ENCODE measurements at regions not wholly inside any gene's neighbourhood (a gene's known extent, or its start where the extent isn't known, plus 50 kb on each side); places are given as distances from the start of the nearest gene placed in this dataset.

DNA sequence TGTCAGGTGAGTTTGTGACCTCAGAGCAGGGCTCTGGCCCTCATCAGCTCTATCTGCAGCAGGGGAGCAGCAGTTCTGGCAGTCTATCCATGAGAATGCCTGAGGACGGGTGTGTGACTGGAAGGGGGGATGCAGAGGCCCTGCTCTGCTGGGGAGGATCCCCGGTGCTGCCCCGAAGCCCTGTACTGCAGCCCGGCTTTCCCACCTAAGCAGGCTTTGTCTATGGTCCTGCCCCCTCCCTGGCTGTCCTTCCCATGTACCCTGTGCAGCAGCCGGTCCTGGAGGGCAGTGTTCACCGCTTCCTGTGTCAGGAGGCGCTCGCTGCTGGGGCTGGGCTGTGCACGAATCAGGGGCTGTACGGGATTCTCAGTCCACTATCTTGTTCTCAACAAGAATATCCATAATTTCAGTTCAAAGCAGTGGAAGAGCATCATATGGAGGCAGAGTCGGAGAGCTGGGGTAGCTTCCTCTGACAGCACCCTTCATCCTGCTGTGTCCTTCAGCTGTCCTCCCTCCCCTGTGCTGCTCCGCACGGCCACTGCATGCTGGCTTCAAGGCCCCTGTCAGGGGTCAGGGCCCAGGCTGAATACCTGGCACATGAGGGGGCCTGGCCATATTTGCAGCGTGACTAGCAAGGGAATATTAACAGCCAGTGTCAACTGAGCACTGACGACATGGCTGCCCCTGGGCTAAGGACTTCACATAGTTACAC lies 125.2 kb downstream of the CTTN start:
- Histone ChIP-seq H2AFZ (ENCODE audit: low read length) (no peak overlapping the region), H3K36me3 (ENCODE audit: insufficient read depth, low read length) (no peaks in the 10 kb centered on the region), H3K9me3 (ENCODE audit: low read depth, low read length) (no peaks in the 10 kb centered on the region), H3K4me2 (ENCODE audit: insufficient read depth, low read length) (no peak overlapping the region), H3K27ac (ENCODE audit: low read depth, low read length) (no peak overlapping the region), H3K4me3 (ENCODE audit: insufficient read depth, low read length) (no peak overlapping the region), H3K79me2 (ENCODE audit: insufficient read depth, low read length) (no peaks in the 10 kb centered on the region), H3K27me3 (ENCODE audit: insufficient read depth, low read length) (peaks cover 35% of the 10 kb centered on the region), H4K20me1 (ENCODE audit: insufficient read depth, low read length) (peaks cover 3% of the 10 kb centered on the region), H3K4me1 (ENCODE audit: insufficient read depth, low read length) (no peaks in the 10 kb centered on the region)
- peak; percentile 44 for DNase-seq (ENCODE audit: insufficient read length, low spot score, missing footprints)
- no peak for TF ChIP-seq CTCF (IDR thresholded peaks at IDR 0.05; ENCODE audit: extremely low read depth, low read depth, low read length)

- Histone ChIP-seq H3K9me3 (ENCODE audit: low read depth, low read length) (no peaks in the 10 kb centered on the region), H2AFZ (ENCODE audit: low read length) (no peak overlapping the region), H3K36me3 (ENCODE audit: insufficient read depth, low read length) (no peaks in the 10 kb centered on the region), H3K79me2 (ENCODE audit: insufficient read depth, low read length) (no peaks in the 10 kb centered on the region), H3K4me2 (ENCODE audit: insufficient read depth, low read length) (no peak overlapping the region), H3K4me3 (ENCODE audit: insufficient read depth, low read length) (no peak overlapping the region), H4K20me1 (ENCODE audit: insufficient read depth, low read length) (peaks cover 3% of the 10 kb centered on the region), H3K27ac (ENCODE audit: low read depth, low read length) (no peak overlapping the region), H3K27me3 (ENCODE audit: insufficient read depth, low read length) (peaks cover 35% of the 10 kb centered on the region), H3K4me1 (ENCODE audit: insufficient read depth, low read length) (no peaks in the 10 kb centered on the region)
- TF ChIP-seq CTCF (IDR thresholded peaks at IDR 0.05; ENCODE audit: extremely low read depth, low read depth, low read length) = no peak
- peak; percentile 70 for DNase-seq (ENCODE audit: insufficient read length, low spot score, missing footprints)
Observed at GRCh38 chr11:70524096-70524922, 126.0 kb downstream of the CTTN start.

DNA sequence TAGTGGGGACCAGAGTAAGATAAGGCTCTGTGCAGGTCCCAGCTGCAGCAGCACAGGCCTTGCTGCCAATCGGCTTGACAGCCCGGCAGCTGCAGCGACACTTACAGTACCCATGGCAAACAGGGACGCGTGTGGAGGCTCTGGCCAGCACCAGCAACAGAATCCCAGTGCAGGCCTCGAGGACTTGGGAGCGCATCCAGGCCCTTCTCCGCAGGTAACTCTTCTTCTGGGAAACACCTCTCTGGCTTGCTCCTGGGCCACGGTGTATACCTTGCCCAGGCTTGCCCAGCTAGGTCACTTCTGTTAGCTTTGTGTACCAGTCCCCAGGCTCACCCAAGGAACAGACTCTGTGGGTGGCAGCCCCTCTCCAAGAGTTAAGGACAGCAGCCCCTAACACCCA lies 126.7 kb downstream of the CTTN start:
- Histone ChIP-seq H4K20me1 (ENCODE audit: insufficient read depth, low read length) (peaks cover 3% of the 10 kb centered on the region), H3K9me3 (ENCODE audit: low read depth, low read length) (no peaks in the 10 kb centered on the region), H3K79me2 (ENCODE audit: insufficient read depth, low read length) (no peaks in the 10 kb centered on the region), H3K36me3 (ENCODE audit: insufficient read depth, low read length) (no peaks in the 10 kb centered on the region), H3K4me3 (ENCODE audit: insufficient read depth, low read length) (no peak overlapping the region), H3K4me1 (ENCODE audit: insufficient read depth, low read length) (no peaks in the 10 kb centered on the region), H3K27me3 (ENCODE audit: insufficient read depth, low read length) (peaks cover 35% of the 10 kb centered on the region), H3K4me2 (ENCODE audit: insufficient read depth, low read length) (no peak overlapping the region), H3K27ac (ENCODE audit: low read depth, low read length) (no peak overlapping the region), H2AFZ (ENCODE audit: low read length) (no peak overlapping the region)
- DNase-seq (ENCODE audit: insufficient read length, low spot score, missing footprints) = peak; percentile 54
- TF ChIP-seq CTCF (IDR thresholded peaks at IDR 0.05; ENCODE audit: extremely low read depth, low read depth, low read length) = no peak

DNA sequence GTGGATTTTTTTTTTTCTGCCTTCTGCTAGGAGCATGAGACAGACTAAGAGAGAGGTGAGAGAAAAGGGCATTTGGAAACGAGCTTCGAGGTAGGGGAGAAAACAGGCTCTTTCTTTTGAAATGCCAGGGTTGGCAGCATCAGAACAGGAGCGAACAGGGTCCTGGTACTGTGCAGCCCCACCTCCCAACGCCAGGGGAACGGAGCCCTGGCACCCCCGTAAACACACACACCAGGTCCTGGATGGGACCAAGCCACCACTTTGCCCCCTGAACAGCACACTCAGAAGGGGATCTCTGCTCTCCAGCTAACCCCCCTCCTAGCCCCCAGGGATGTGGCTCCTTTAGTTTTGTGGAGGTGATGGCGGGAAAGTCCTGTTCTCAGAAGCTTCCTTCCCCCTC lies 127.1 kb downstream of the CTTN start:
- H3K27me3 ChIP-seq (ENCODE audit: insufficient read depth, low read length) = peaks cover 34% of the 10 kb centered on the region
- peaks cover 3% of the 10 kb centered on the region for H4K20me1 ChIP-seq (ENCODE audit: insufficient read depth, low read length)

More for the DNA sequence above, 127.1 kb downstream of the CTTN start:
- H2AFZ ChIP-seq (ENCODE audit: low read length) = no peak overlapping the region
- no peaks in the 10 kb centered on the region for H3K36me3 ChIP-seq (ENCODE audit: insufficient read depth, low read length)
- TF ChIP-seq CTCF (IDR thresholded peaks at IDR 0.05; ENCODE audit: extremely low read depth, low read depth, low read length) = no peak
- no peaks in the 10 kb centered on the region for H3K9me3 ChIP-seq (ENCODE audit: low read depth, low read length)
- H3K4me1 ChIP-seq (ENCODE audit: insufficient read depth, low read length) = no peaks in the 10 kb centered on the region
- H3K4me2 ChIP-seq (ENCODE audit: insufficient read depth, low read length) = no peak overlapping the region
- no peak overlapping the region for H3K4me3 ChIP-seq (ENCODE audit: insufficient read depth, low read length)
- peak; percentile 52 for DNase-seq (ENCODE audit: insufficient read length, low spot score, missing footprints)
- no peaks in the 10 kb centered on the region for H3K79me2 ChIP-seq (ENCODE audit: insufficient read depth, low read length)
- H3K27ac ChIP-seq (ENCODE audit: low read depth, low read length) = no peak overlapping the region

Measured in osteoblast (primary cell).